ENCODE measurements at regions not wholly inside any gene's neighbourhood (a gene's known extent, or its start where the extent isn't known, plus 50 kb on each side); places are given as distances from the start of the nearest gene placed in this dataset.

DNA sequence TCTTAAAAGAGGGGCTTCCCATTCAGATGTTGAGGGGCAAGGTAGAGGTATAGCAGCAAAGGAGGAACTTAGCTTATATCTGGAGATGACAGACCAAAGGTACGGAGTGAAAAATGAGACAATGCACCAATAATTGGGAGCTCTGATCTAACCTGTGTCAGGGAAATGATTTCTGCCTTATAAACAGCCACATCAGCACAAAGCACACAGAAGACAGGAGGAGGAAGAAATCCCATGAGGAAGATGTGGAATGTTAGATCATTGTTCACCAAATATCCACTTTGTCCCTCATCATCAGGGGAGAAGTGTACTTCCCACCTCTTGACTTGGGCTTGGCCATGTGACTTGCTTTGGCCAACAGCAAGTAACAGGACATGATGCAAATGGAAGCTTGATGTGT is 93.7 kb upstream of the WSCD2 start:
- TF ChIP-seq CTCF (IDR thresholded peaks at IDR 0.05): no peak
- TF ChIP-seq EP300 (IDR thresholded peaks at IDR 0.05): no peak
- TF ChIP-seq POLR2A (IDR thresholded peaks at IDR 0.05): no peak
